ENCODE measurements at regions not wholly inside any gene's neighbourhood (a gene's known extent, or its start where the extent isn't known, plus 50 kb on each side); places are given as distances from the start of the nearest gene placed in this dataset.

DNA sequence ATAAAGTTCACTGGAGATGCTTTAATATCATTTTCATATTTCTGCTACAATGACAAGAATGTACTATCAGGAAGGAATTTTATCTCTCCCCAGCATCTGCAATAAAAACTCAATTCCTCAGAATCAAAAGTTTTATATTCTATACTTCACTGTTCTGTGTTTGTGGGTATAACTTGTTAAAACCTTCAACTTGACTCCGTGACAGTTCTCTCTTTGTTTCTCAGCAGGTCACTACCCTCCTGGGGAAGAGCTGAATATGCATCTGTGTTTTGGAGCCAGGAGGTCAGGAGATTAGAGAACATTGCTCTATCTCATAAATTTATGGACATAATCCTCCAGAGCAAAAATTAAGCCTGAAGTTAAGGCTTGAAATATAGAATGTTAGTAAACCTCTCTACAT lies 411.4 kb downstream of the TRIB2 start:
- H3K79me2 ChIP-seq (ENCODE audit: insufficient read depth, low read length): no peaks in the 10 kb centered on the region
- H3K4me2 ChIP-seq (ENCODE audit: insufficient read depth, low read length): no peak overlapping the region
- no peak overlapping the region for H2AFZ ChIP-seq (ENCODE audit: low read depth, low read length)
- H3K36me3 ChIP-seq (ENCODE audit: insufficient read depth, low read length): no peaks in the 10 kb centered on the region
- no peak for DNase-seq
- ATAC-seq (ENCODE audit: insufficient read depth, low read depth): no peak
- H3K27ac ChIP-seq (ENCODE audit: low read length): no peak overlapping the region
- no peaks in the 10 kb centered on the region for H4K20me1 ChIP-seq (ENCODE audit: insufficient read depth, low read length)
- no peaks in the 10 kb centered on the region for H3K27me3 ChIP-seq (ENCODE audit: insufficient read depth, low read length, poor library complexity)
- H3K4me3 ChIP-seq (ENCODE audit: low read depth in 1 of 2, low read length in 2 of 2): no peak overlapping the region
- H3K9me3 ChIP-seq (ENCODE audit: insufficient read depth, low read length, severe bottlenecking): no peaks in the 10 kb centered on the region
- no peaks in the 10 kb centered on the region for H3K4me1 ChIP-seq (ENCODE audit: insufficient read depth, low read length)
- TF ChIP-seq EZH2 (IDR thresholded peaks at IDR 0.05; ENCODE audit: borderline replicate concordance, low read depth, low read length, severe bottlenecking): no peak
- TF ChIP-seq, protein P1, sequence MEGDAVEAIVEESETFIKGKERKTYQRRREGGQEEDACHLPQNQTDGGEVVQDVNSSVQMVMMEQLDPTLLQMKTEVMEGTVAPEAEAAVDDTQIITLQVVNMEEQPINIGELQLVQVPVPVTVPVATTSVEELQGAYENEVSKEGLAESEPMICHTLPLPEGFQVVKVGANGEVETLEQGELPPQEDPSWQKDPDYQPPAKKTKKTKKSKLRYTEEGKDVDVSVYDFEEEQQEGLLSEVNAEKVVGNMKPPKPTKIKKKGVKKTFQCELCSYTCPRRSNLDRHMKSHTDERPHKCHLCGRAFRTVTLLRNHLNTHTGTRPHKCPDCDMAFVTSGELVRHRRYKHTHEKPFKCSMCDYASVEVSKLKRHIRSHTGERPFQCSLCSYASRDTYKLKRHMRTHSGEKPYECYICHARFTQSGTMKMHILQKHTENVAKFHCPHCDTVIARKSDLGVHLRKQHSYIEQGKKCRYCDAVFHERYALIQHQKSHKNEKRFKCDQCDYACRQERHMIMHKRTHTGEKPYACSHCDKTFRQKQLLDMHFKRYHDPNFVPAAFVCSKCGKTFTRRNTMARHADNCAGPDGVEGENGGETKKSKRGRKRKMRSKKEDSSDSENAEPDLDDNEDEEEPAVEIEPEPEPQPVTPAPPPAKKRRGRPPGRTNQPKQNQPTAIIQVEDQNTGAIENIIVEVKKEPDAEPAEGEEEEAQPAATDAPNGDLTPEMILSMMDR (IDR thresholded peaks at IDR 0.05; ENCODE audit: borderline replicate concordance, extremely low read depth, low read length, poor library complexity, severe bottlenecking): no peak
- no peak overlapping the region for H3K9ac ChIP-seq (ENCODE audit: low read depth, low read length)

DNA sequence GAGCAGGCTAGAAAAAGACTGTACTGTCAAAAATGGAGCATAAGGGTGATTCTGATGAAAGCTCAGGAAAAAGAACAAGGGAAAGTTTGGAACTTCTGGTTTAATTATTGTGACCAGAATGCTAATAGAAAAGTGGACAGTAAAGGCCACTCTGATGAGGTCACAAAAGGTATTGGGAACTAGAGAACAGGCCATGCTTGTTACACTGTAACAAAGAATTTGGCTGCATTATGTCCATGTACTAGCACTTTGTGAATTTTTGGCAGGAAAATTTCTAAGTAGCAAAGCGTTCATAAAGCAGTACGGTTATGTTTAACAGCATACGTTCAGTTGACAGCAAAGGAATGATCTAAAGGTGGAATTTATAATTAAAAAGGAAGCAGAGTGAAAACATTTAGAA lies 418.6 kb downstream of the TRIB2 start:
- ATAC-seq (ENCODE audit: insufficient read depth, low read depth): no peak
- Histone ChIP-seq H3K27me3 (ENCODE audit: insufficient read depth, low read length, poor library complexity) (no peaks in the 10 kb centered on the region), H3K36me3 (ENCODE audit: insufficient read depth, low read length) (no peaks in the 10 kb centered on the region)

DNA sequence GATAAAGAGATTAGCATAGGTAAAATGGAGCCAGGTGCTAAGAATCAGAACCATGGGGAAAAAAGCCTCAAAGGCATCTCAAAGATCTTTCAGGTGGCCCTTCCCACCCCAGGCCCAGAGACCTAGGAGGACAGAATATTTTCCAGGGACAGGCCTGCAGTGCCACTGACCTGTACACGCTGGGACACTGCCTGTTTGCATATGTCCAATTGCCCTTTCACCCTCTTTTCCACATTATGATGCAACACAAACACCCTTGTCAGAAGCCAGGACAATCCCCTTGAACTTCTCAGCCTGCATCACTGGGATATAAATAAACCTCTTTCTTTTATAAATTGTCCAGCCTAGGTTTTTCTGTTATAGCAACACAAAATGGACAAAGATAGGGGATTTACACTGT lies 419.1 kb downstream of the TRIB2 start:
- no peaks in the 10 kb centered on the region for H3K9me3 ChIP-seq (ENCODE audit: insufficient read depth, low read length, severe bottlenecking)
- H3K9ac ChIP-seq (ENCODE audit: low read depth, low read length): no peak overlapping the region
- no peak for DNase-seq
- H3K4me3 ChIP-seq (ENCODE audit: low read depth in 1 of 2, low read length in 2 of 2): no peak overlapping the region
- no peaks in the 10 kb centered on the region for H3K27me3 ChIP-seq (ENCODE audit: insufficient read depth, low read length, poor library complexity)
- no peak overlapping the region for H2AFZ ChIP-seq (ENCODE audit: low read depth, low read length)
- ATAC-seq (ENCODE audit: insufficient read depth, low read depth): no peak
- no peaks in the 10 kb centered on the region for H3K4me1 ChIP-seq (ENCODE audit: insufficient read depth, low read length)
- no peaks in the 10 kb centered on the region for H3K79me2 ChIP-seq (ENCODE audit: insufficient read depth, low read length)
- no peak overlapping the region for H3K27ac ChIP-seq (ENCODE audit: low read length)
- no peaks in the 10 kb centered on the region for H3K36me3 ChIP-seq (ENCODE audit: insufficient read depth, low read length)
- no peaks in the 10 kb centered on the region for H4K20me1 ChIP-seq (ENCODE audit: insufficient read depth, low read length)
- no peak for TF ChIP-seq EZH2 (IDR thresholded peaks at IDR 0.05; ENCODE audit: borderline replicate concordance, low read depth, low read length, severe bottlenecking)
- TF ChIP-seq, protein P1 (IDR thresholded peaks at IDR 0.05; ENCODE audit: borderline replicate concordance, extremely low read depth, low read length, poor library complexity, severe bottlenecking): no peak
- no peak overlapping the region for H3K4me2 ChIP-seq (ENCODE audit: insufficient read depth, low read length)

More for the DNA sequence above, 418.6 kb downstream of the TRIB2 start:
- no peak for DNase-seq
- TF ChIP-seq, protein P1 (IDR thresholded peaks at IDR 0.05; ENCODE audit: borderline replicate concordance, extremely low read depth, low read length, poor library complexity, severe bottlenecking): no peak
- no peak for TF ChIP-seq EZH2 (IDR thresholded peaks at IDR 0.05; ENCODE audit: borderline replicate concordance, low read depth, low read length, severe bottlenecking)
- Histone ChIP-seq H3K9ac (ENCODE audit: low read depth, low read length) (no peak overlapping the region), H3K9me3 (ENCODE audit: insufficient read depth, low read length, severe bottlenecking) (no peaks in the 10 kb centered on the region), H3K79me2 (ENCODE audit: insufficient read depth, low read length) (no peaks in the 10 kb centered on the region), H3K4me1 (ENCODE audit: insufficient read depth, low read length) (no peaks in the 10 kb centered on the region), H3K27ac (ENCODE audit: low read length) (no peak overlapping the region), H3K4me3 (ENCODE audit: low read depth in 1 of 2, low read length in 2 of 2) (no peak overlapping the region), H2AFZ (ENCODE audit: low read depth, low read length) (no peak overlapping the region), H4K20me1 (ENCODE audit: insufficient read depth, low read length) (no peaks in the 10 kb centered on the region), H3K4me2 (ENCODE audit: insufficient read depth, low read length) (no peak overlapping the region)

- no peak for DNase-seq
- no peak overlapping the region for H2AFZ ChIP-seq (ENCODE audit: low read depth, low read length)
- no peak overlapping the region for H3K4me2 ChIP-seq (ENCODE audit: insufficient read depth, low read length)
- H3K4me3 ChIP-seq (ENCODE audit: low read depth in 1 of 2, low read length in 2 of 2): no peak overlapping the region
- TF ChIP-seq EZH2 (IDR thresholded peaks at IDR 0.05; ENCODE audit: borderline replicate concordance, low read depth, low read length, severe bottlenecking): no peak
- TF ChIP-seq, protein P1 (IDR thresholded peaks at IDR 0.05; ENCODE audit: borderline replicate concordance, extremely low read depth, low read length, poor library complexity, severe bottlenecking): no peak
- no peak overlapping the region for H3K27ac ChIP-seq (ENCODE audit: low read length)
- no peaks in the 10 kb centered on the region for H4K20me1 ChIP-seq (ENCODE audit: insufficient read depth, low read length)
- H3K9me3 ChIP-seq (ENCODE audit: insufficient read depth, low read length, severe bottlenecking): no peaks in the 10 kb centered on the region
- H3K36me3 ChIP-seq (ENCODE audit: insufficient read depth, low read length): no peaks in the 10 kb centered on the region
- no peaks in the 10 kb centered on the region for H3K79me2 ChIP-seq (ENCODE audit: insufficient read depth, low read length)
- no peaks in the 10 kb centered on the region for H3K4me1 ChIP-seq (ENCODE audit: insufficient read depth, low read length)
- no peak overlapping the region for H3K9ac ChIP-seq (ENCODE audit: low read depth, low read length)
- no peaks in the 10 kb centered on the region for H3K27me3 ChIP-seq (ENCODE audit: insufficient read depth, low read length, poor library complexity)
- no peak for ATAC-seq (ENCODE audit: insufficient read depth, low read depth)
Measured at GRCh38 chr2:13137679-13138078, 420.9 kb downstream of the TRIB2 start.
